Daoy (cell line): ENCODE measurements at regions not wholly inside any gene's neighbourhood (a gene's known extent, or its start where the extent isn't known, plus 50 kb on each side); places are given as distances from the start of the nearest gene placed in this dataset.
"Not testable (repeated sequence)": the region's sequence is repeated elsewhere in the genome, so short reads cannot be mapped to it uniquely, and the experiment has no call there.

Experiments
- DNase-seq: peaks from one replicate; pipeline ENCODE4 v3.0.0-alpha.2; 2015; ENCODE audit warnings: low read depth

- DNase-seq = no peak
Observed at GRCh38 chr4:187666697-187667494, 328.7 kb upstream of the ZFP42 start.

- DNase-seq = peak; percentile 5
Observed at GRCh38 chr4:187668526-187669082, 327.0 kb upstream of the ZFP42 start.

- peak; percentile 10 for DNase-seq
Observed at GRCh38 chr4:187671521-187671920, 324.1 kb upstream of the ZFP42 start.

GRCh38 chr4:187671958-187672357, 323.6 kb upstream of the ZFP42 start:
- DNase-seq = not testable (repeated sequence)

- peak; percentile 46 for DNase-seq
Observed at GRCh38 chr4:187672526-187672925, 323.0 kb upstream of the ZFP42 start.

GRCh38 chr4:187679450-187679849, 316.1 kb upstream of the ZFP42 start:
- DNase-seq = no peak

- peak; percentile 19 for DNase-seq
Observed at GRCh38 chr4:187685247-187685646, 310.3 kb upstream of the ZFP42 start.

- no peak for DNase-seq
Observed at GRCh38 chr4:187687697-187688096, 307.9 kb upstream of the ZFP42 start.

- no peak for DNase-seq
Observed at GRCh38 chr4:187692626-187693025, 302.9 kb upstream of the ZFP42 start.

GRCh38 chr4:187695531-187695930, 300.0 kb upstream of the ZFP42 start:
- not testable (repeated sequence) for DNase-seq

GRCh38 chr4:187711586-187711985, 284.0 kb upstream of the ZFP42 start:
- DNase-seq = peak; percentile 0

- no peak for DNase-seq
Observed at GRCh38 chr4:187714957-187715356, 280.6 kb upstream of the ZFP42 start.

GRCh38 chr4:187715466-187715865, 280.1 kb upstream of the ZFP42 start:
- DNase-seq = no peak

- no peak for DNase-seq
Observed at GRCh38 chr4:187724456-187724855, 271.1 kb upstream of the ZFP42 start.

GRCh38 chr4:187726485-187726884, 269.1 kb upstream of the ZFP42 start:
- DNase-seq = no peak

GRCh38 chr4:187732524-187732923, 263.0 kb upstream of the ZFP42 start:
- no peak for DNase-seq

GRCh38 chr4:187739771-187740170, 255.8 kb upstream of the ZFP42 start:
- DNase-seq = no peak

GRCh38 chr4:187744911-187745310, 250.7 kb upstream of the ZFP42 start:
- DNase-seq = peak; percentile 18

- not testable (repeated sequence) for DNase-seq
Observed at GRCh38 chr4:187750652-187751051, 244.9 kb upstream of the ZFP42 start.

- no peak for DNase-seq
Observed at GRCh38 chr4:187767158-187767557, 228.4 kb upstream of the ZFP42 start.

- no peak for DNase-seq
Observed at GRCh38 chr4:187767687-187768086, 227.9 kb upstream of the ZFP42 start.

- peak; percentile 36 for DNase-seq
Observed at GRCh38 chr4:187770345-187770744, 225.2 kb upstream of the ZFP42 start.

GRCh38 chr4:187777954-187778353, 217.6 kb upstream of the ZFP42 start:
- DNase-seq = no peak

GRCh38 chr4:187780070-187780469, 215.5 kb upstream of the ZFP42 start:
- DNase-seq = no peak
